G401 (cell line): ENCODE measurements at regions not wholly inside any gene's neighbourhood (a gene's known extent, or its start where the extent isn't known, plus 50 kb on each side); places are given as distances from the start of the nearest gene placed in this dataset.

ENCODE experiments used
- DNase-seq: peaks from one replicate; pipeline ENCODE4 v3.0.0-alpha.2; 2015; ENCODE audit warnings: low spot score
- in situ Hi-C: cut with HindIII; loops from 2 replicates; pipeline ENCODE4 v1.10.0; 2016; ENCODE audit warnings: low sequenced_read_pairs, mixed read lengths

GRCh38 chr7:41538810-41539724 is 163.8 kb downstream of the INHBA start:
- no peak for DNase-seq
- in situ Hi-C loops = no loop called here

- in situ Hi-C loops = no loop called here
- no peak for DNase-seq
These were observed 165.8 kb downstream of the INHBA start for GRCh38 chr7:41536873-41537665.

GRCh38 chr7:41536122-41536872 is 166.6 kb downstream of the INHBA start:
- in situ Hi-C loops = no loop called here

GRCh38 chr7:41529831-41530230 is 173.1 kb downstream of the INHBA start:
- DNase-seq = no peak
- in situ Hi-C loops = no loop called here

More at GRCh38 chr7:41536122-41536872, 166.6 kb downstream of the INHBA start:
- no peak for DNase-seq

GRCh38 chr7:41524876-41525275 is 178.0 kb downstream of the INHBA start:
- in situ Hi-C loops = no loop called here
- no peak for DNase-seq

GRCh38 chr7:41520445-41520844 is 182.4 kb downstream of the INHBA start:
- in situ Hi-C loops = no loop called here
- no peak for DNase-seq

GRCh38 chr7:41517771-41518170 is 185.1 kb downstream of the INHBA start:
- no peak for DNase-seq
- in situ Hi-C loops = no loop called here

GRCh38 chr7:41508755-41509154 is 194.1 kb downstream of the INHBA start:
- in situ Hi-C loops = no loop called here
- no peak for DNase-seq

GRCh38 chr7:41507686-41508268 is 195.1 kb downstream of the INHBA start:
- in situ Hi-C loops = no loop called here
- no peak for DNase-seq

- in situ Hi-C loops = no loop called here
- DNase-seq = no peak
These were observed 198.5 kb downstream of the INHBA start for GRCh38 chr7:41504214-41504980.

GRCh38 chr7:41503438-41503837 is 199.5 kb downstream of the INHBA start:
- DNase-seq = no peak
- in situ Hi-C loops = no loop called here

GRCh38 chr7:41501466-41501865 is 201.4 kb downstream of the INHBA start:
- in situ Hi-C loops = no loop called here

GRCh38 chr7:41501006-41501405 is 201.9 kb downstream of the INHBA start:
- DNase-seq = no peak
- in situ Hi-C loops = no loop called here

More at GRCh38 chr7:41501466-41501865, 201.4 kb downstream of the INHBA start:
- DNase-seq = no peak

- in situ Hi-C loops = no loop called here
- DNase-seq = no peak
These were observed 210.3 kb downstream of the INHBA start for GRCh38 chr7:41492603-41493002.

GRCh38 chr7:41491883-41492471 is 210.9 kb downstream of the INHBA start:
- in situ Hi-C loops = no loop called here
- DNase-seq = no peak

- no peak for DNase-seq
- in situ Hi-C loops = no loop called here
These were observed 211.6 kb downstream of the INHBA start for GRCh38 chr7:41491308-41491707.

- in situ Hi-C loops = no loop called here
- no peak for DNase-seq
These were observed 213.0 kb downstream of the INHBA start for GRCh38 chr7:41489885-41490284.

- no peak for DNase-seq
- in situ Hi-C loops = no loop called here
These were observed 215.5 kb downstream of the INHBA start for GRCh38 chr7:41487229-41487940.
